Choroid plexus epithelial cell (primary cell): ENCODE measurements at regions not wholly inside any gene's neighbourhood (a gene's known extent, or its start where the extent isn't known, plus 50 kb on each side); places are given as distances from the start of the nearest gene placed in this dataset.
"Not testable (repeated sequence)": the region's sequence is repeated elsewhere in the genome, so short reads cannot be mapped to it uniquely, and the experiment has no call there.

Experiments
- DNase-seq: peaks from one replicate; pipeline ENCODE4 v3.0.0-alpha.2; 2010; ENCODE audit warnings: low read depth
- H3K4me3 ChIP-seq: 2 replicates; pipeline ENCODE4 v1.5.1; 2011; ENCODE audit warnings: low read depth, mild to moderate bottlenecking, control low read depth, low read length, moderate library complexity
- CTCF ChIP-seq: conservative IDR thresholded peaks from 2 replicates; pipeline ENCODE4 v1.5.1; 2011; ENCODE audit warnings: low read depth, mild to moderate bottlenecking, control low read depth, inconsistent platforms, low read length, moderate library complexity

- no peak for DNase-seq
- no peak for TF ChIP-seq CTCF
- H3K4me3 ChIP-seq, result no peak overlapping the region
Measured at GRCh38 chr2:114294741-114295140, 147.7 kb upstream of the DPP10 start.

GRCh38 chr2:114300351-114300750 lies 142.1 kb upstream of the DPP10 start:
- not testable (repeated sequence) for DNase-seq, H3K4me3 ChIP-seq

- no peak for DNase-seq
- no peak for TF ChIP-seq CTCF
Measured at GRCh38 chr2:114316532-114317300, 125.7 kb upstream of the DPP10 start.

GRCh38 chr2:114330594-114330993 lies 111.8 kb upstream of the DPP10 start:
- DNase-seq, result no peak
- TF ChIP-seq CTCF, result no peak
- no peak overlapping the region for H3K4me3 ChIP-seq

More at GRCh38 chr2:114316532-114317300, 125.7 kb upstream of the DPP10 start:
- no peak overlapping the region for H3K4me3 ChIP-seq

GRCh38 chr2:114331934-114332333 lies 110.5 kb upstream of the DPP10 start:
- TF ChIP-seq CTCF, result no peak
- DNase-seq, result no peak
- H3K4me3 ChIP-seq, result no peak overlapping the region

- TF ChIP-seq CTCF, result no peak
- H3K4me3 ChIP-seq, result no peak overlapping the region
- no peak for DNase-seq
Measured at GRCh38 chr2:114345246-114345645, 97.2 kb upstream of the DPP10 start.

GRCh38 chr2:114346658-114347057 lies 95.8 kb upstream of the DPP10 start:
- TF ChIP-seq CTCF, result no peak
- DNase-seq, result no peak
- H3K4me3 ChIP-seq, result no peak overlapping the region
